Renal cortex interstitium (tissue), 11 donors: ENCODE measurements at regions not wholly inside any gene's neighbourhood (a gene's known extent, or its start where the extent isn't known, plus 50 kb on each side); places are given as distances from the start of the nearest gene placed in this dataset.

ENCODE experiments used
- DNase-seq, 11 donors: peaks; one replicate each; pipeline ENCODE4 v3.0.0-alpha.2; 2013; ENCODE audit warnings: low read depth in 9 of 11, low spot score in 4 of 11; ENCODE audit errors: extremely low read depth in 1 of 11

DNA sequence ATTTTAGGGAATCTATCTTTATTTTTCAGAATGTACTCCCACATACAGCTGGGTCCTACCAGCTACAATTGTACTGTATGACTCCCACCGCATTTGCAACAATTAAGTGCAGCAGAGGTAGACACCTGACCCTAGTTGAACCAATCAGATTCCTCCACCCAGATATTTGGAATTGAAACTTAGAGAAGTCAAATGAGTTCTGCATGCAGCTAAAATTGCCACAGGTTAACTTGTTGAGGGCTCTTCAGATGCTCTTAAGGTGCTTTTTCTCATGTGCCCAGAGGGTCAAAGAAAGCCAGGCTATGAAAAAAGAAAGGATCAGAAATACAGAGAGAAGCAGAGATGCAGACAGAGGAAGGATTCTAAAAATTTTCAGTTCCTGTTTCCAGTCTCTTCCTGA, 68.0 kb upstream of the TES start:
- DNase-seq: no peak

- no peak for DNase-seq
These were observed 67.5 kb upstream of the TES start for GRCh38 chr7:116142850-116143249.

DNA sequence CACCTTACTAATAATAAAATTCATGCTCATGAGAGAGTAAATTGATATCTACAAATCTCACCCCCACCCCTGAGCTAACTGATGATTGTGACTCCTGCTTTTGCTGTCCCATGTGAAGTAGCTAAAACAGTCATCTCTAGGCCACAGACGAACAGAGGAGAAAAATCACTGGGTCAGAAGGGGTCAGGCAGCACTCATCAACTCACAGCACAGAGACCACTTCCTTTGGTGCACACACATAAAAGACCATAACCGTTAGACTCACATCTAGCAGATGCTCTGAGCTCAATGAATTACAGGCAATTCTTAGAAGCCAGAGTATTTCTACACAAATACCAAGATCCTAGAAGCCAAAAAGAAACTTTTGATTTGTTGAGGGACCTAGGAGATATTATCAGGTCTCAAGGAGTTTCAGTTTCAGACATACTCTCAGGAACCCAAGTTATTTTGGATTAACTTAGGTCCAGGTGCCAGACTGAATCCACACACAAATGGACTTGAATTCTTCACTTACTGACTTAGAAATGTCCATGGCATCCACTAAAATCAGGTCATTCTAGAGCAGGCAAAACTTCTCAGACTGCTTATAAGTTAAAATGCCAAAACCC, 65.0 kb upstream of the TES start:
- no peak for DNase-seq

GRCh38 chr7:116148108-116148507, 62.2 kb upstream of the TES start:
- DNase-seq: no peak

DNA sequence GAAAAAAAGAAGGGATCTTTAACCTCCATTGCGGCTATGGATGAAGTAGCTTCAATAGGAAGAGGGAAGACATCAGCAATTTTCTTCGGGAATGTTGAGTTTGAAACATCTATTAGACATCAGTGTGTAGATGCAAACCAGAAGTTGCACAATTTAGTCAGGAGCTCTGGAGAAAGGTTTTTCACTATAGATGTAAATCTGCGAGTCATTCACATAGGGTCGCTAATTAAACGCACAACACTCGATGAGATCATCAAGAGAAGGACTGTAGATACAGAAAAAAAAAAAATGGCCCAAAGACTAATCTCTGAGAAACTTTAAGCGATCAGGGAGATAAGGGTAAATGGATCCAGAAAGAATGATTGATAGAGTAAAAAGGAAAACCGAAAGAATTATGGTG, 61.7 kb upstream of the TES start:
- no peak for DNase-seq

GRCh38 chr7:116150588-116150987, 59.8 kb upstream of the TES start:
- no peak for DNase-seq

- no peak for DNase-seq
These were observed 58.1 kb upstream of the TES start for GRCh38 chr7:116152276-116152675.

DNA sequence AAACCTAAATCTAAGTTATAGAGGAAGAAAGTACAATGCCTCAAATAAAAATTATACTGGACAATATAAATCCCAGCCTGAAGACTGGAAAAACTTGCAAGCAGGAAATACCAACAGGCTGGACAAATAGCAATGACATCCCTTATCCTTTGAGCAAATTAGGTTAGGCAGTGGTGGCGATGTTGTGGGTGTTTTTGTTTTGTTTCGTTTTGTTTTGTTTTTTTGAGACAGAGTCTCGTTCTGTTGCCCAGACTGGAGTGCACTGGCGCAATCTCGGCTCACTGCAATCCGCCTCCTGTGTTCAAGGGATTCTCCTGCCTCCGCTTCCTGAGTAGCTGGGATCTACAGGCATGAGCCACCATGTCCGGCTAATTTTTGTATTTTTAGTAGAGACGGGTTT, 57.3 kb upstream of the TES start:
- no peak for DNase-seq

- DNase-seq: no peak
These were observed 50.6 kb upstream of the TES start for GRCh38 chr7:116159711-116160110.
